ENCODE measurements at regions not wholly inside any gene's neighbourhood (a gene's known extent, or its start where the extent isn't known, plus 50 kb on each side); places are given as distances from the start of the nearest gene placed in this dataset.

DNA sequence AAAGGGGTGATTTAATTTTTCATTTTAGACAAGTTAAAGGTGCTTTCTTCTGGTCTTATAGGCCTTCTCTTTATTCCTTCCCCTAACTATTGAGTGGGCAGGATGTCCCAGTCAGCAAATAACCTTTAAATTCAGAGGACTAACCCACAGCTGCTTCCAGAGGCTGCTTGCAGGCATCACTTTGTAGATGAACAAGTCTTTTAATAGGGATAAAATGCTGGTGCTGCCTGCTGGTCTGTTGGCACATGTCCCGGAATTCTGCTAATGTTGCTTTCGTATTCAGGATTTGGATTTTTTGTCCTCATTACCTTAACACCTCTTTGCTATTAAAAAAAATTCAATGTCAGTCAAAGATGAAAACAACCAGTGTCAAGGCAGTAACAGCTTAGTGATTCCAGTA lies 132.7 kb upstream of the KL start:
- TF ChIP-seq, protein P1, sequence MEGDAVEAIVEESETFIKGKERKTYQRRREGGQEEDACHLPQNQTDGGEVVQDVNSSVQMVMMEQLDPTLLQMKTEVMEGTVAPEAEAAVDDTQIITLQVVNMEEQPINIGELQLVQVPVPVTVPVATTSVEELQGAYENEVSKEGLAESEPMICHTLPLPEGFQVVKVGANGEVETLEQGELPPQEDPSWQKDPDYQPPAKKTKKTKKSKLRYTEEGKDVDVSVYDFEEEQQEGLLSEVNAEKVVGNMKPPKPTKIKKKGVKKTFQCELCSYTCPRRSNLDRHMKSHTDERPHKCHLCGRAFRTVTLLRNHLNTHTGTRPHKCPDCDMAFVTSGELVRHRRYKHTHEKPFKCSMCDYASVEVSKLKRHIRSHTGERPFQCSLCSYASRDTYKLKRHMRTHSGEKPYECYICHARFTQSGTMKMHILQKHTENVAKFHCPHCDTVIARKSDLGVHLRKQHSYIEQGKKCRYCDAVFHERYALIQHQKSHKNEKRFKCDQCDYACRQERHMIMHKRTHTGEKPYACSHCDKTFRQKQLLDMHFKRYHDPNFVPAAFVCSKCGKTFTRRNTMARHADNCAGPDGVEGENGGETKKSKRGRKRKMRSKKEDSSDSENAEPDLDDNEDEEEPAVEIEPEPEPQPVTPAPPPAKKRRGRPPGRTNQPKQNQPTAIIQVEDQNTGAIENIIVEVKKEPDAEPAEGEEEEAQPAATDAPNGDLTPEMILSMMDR (IDR thresholded peaks at IDR 0.05), result no peak
- TF ChIP-seq POLR2A (IDR thresholded peaks at IDR 0.05), result no peak
